ENCODE measurements at regions not wholly inside any gene's neighbourhood (a gene's known extent, or its start where the extent isn't known, plus 50 kb on each side); places are given as distances from the start of the nearest gene placed in this dataset.

DNA sequence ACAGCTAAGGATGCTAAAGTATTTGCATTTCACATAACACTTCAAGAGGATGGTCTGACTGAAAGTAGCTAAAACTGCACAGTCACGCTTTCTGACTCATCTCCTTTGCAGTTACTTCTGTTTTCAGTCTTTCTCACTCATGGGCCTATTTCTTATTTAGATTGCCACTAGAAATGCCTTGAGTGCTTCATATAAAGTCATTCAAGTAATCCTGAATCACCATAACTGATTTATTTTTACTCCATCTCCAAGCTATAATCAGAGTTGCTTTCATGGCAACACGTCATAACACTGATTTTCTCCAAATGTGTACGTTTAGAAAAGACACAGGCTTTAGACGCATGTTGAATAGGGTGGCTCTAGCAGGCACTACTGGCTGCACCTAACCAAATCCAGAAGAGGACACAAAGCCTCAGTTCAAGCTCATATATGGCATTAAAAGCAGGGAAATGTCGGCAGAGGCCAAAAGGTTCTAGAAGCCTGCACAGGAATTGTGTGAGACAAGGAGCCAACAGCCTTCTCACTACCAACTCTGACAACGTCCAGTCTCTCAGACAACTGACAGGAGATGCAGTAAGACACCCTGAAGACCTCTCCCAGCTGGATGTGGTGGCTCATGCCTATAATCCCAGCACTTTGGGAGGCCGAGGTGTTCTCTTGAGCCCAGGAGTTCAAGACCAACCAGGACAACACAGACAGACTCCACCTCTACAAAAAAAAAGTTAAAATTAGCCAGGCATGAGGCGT is 64.1 kb upstream of the BEND6 start (continued):
- TF ChIP-seq, protein P1, sequence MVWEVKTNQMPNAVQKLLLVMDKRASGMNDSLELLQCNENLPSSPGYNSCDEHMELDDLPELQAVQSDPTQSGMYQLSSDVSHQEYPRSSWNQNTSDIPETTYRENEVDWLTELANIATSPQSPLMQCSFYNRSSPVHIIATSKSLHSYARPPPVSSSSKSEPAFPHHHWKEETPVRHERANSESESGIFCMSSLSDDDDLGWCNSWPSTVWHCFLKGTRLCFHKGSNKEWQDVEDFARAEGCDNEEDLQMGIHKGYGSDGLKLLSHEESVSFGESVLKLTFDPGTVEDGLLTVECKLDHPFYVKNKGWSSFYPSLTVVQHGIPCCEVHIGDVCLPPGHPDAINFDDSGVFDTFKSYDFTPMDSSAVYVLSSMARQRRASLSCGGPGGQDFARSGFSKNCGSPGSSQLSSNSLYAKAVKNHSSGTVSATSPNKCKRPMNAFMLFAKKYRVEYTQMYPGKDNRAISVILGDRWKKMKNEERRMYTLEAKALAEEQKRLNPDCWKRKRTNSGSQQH (CRISPR knock-in tag; IDR thresholded peaks at IDR 0.05; ENCODE audit: low read depth), result no peak
- TF ChIP-seq AFF4 (CRISPR knock-in tag; IDR thresholded peaks at IDR 0.05) (no peak), SIX1 (CRISPR knock-in tag; IDR thresholded peaks at IDR 0.05; ENCODE audit: borderline replicate concordance) (no peak), ZNF274 (CRISPR knock-in tag; IDR thresholded peaks at IDR 0.05) (no peak), ZNF501 (CRISPR knock-in tag; IDR thresholded peaks at IDR 0.05) (no peak), ZNF775 (CRISPR knock-in tag; IDR thresholded peaks at IDR 0.05; ENCODE audit: borderline replicate concordance) (no peak), MAFF (IDR thresholded peaks at IDR 0.05; ENCODE audit: low read depth, low read length) (peak; percentile 70), ZNF350 (CRISPR knock-in tag; IDR thresholded peaks at IDR 0.05; ENCODE audit: borderline replicate concordance, low read depth) (no peak), MAFK (conservative IDR thresholded peaks at IDR 0.05 in 1 of 2, IDR thresholded peaks at IDR 0.05 in 1 of 2; ENCODE audit: low read length in 2 of 2) (peak; percentile 57 to 80), PHF21A (CRISPR knock-in tag; IDR thresholded peaks at IDR 0.05) (no peak), POGZ (CRISPR knock-in tag; IDR thresholded peaks at IDR 0.05) (no peak), SMYD3 (CRISPR knock-in tag; IDR thresholded peaks at IDR 0.05) (no peak), ZNF670 (CRISPR knock-in tag; IDR thresholded peaks at IDR 0.05; ENCODE audit: borderline replicate concordance) (no peak), ZNF343 (CRISPR knock-in tag; IDR thresholded peaks at IDR 0.05) (no peak), ZNF329 (CRISPR knock-in tag; IDR thresholded peaks at IDR 0.05; ENCODE audit: low read depth) (no peak), SIN3B (IDR thresholded peaks at IDR 0.05; ENCODE audit: low read length) (no peak), NFE2L2 (IDR thresholded peaks at IDR 0.05; ENCODE audit: low read length) (peak; percentile 94), TGIF2 (CRISPR knock-in tag; IDR thresholded peaks at IDR 0.05) (no peak), ATF7 (IDR thresholded peaks at IDR 0.05) (no peak), ATF7 (CRISPR knock-in tag; IDR thresholded peaks at IDR 0.05) (no peak), BCL3 (CRISPR knock-in tag; IDR thresholded peaks at IDR 0.05) (no peak)
- TF ChIP-seq, protein P2, sequence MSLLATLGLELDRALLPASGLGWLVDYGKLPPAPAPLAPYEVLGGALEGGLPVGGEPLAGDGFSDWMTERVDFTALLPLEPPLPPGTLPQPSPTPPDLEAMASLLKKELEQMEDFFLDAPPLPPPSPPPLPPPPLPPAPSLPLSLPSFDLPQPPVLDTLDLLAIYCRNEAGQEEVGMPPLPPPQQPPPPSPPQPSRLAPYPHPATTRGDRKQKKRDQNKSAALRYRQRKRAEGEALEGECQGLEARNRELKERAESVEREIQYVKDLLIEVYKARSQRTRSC (CRISPR knock-in tag; IDR thresholded peaks at IDR 0.05; ENCODE audit: low read depth), result no peak

Measured in HepG2 (cell line).